DND-41 (cell line): ENCODE measurements at regions not wholly inside any gene's neighbourhood (a gene's known extent, or its start where the extent isn't known, plus 50 kb on each side); places are given as distances from the start of the nearest gene placed in this dataset.

Experiments
- ATAC-seq: fragments of 200-7000 bp; cut with Tn5 transposase; 3 replicates; pipeline ENCODE4 v1.9.1; 2021; ENCODE audit warnings: low read depth; ENCODE audit not compliant: insufficient read depth
- DNase-seq: peaks from one replicate; pipeline ENCODE4 v3.0.0-alpha.2; 2020
- H2AFZ ChIP-seq: 2 replicates; pipeline ENCODE4 v1.6.0; 2012; ENCODE audit warnings: low read depth, low read length
- H3K27ac ChIP-seq: 2 replicates; pipeline ENCODE4 v1.5.1; 2012; ENCODE audit warnings: low read length, inconsistent platforms
- H3K27me3 ChIP-seq: fragments of 200-600 bp; sonication (generic); 2 replicates; pipeline ENCODE4 v1.6.0; 2012; ENCODE audit warnings: low read length, mild to moderate bottlenecking, inconsistent platforms; ENCODE audit not compliant: insufficient read depth, poor library complexity
- H3K36me3 ChIP-seq: 2 replicates; pipeline ENCODE4 v1.5.1; 2012; ENCODE audit warnings: low read length, inconsistent platforms; ENCODE audit not compliant: insufficient read depth
- H3K4me1 ChIP-seq: 2 replicates; pipeline ENCODE4 v1.5.1; 2012; ENCODE audit warnings: mild to moderate bottlenecking, low read length; ENCODE audit not compliant: insufficient read depth
- H3K4me2 ChIP-seq: 2 replicates; pipeline ENCODE4 v1.6.0; 2012; ENCODE audit warnings: mild to moderate bottlenecking, moderate library complexity, low read length, inconsistent platforms; ENCODE audit not compliant: insufficient read depth
- H3K4me3 ChIP-seq, 2 experiments: fragments of 200-600 bp in 1 of 2; shearing (Covaris generic) in 1 of 2; 2 replicates each; pipeline ENCODE4 v1.5.1; 2012 to 2016; ENCODE audit warnings: inconsistent platforms in 2 of 2, low read length in 2 of 2, mild to moderate bottlenecking in 2 of 2, low read depth in 1 of 2, moderate library complexity in 1 of 2
- H3K79me2 ChIP-seq: 2 replicates; pipeline ENCODE4 v1.6.0; 2012; ENCODE audit warnings: low read length, inconsistent platforms; ENCODE audit not compliant: insufficient read depth
- H3K9ac ChIP-seq: 2 replicates; pipeline ENCODE4 v1.6.0; 2012; ENCODE audit warnings: low read depth, mild to moderate bottlenecking, inconsistent platforms, low read length, moderate library complexity
- H3K9me3 ChIP-seq: 2 replicates; pipeline ENCODE4 v1.5.1; 2012; ENCODE audit warnings: low read length, moderate library complexity, mild to moderate bottlenecking, inconsistent platforms; ENCODE audit not compliant: insufficient read depth, severe bottlenecking
- H4K20me1 ChIP-seq: 2 replicates; pipeline ENCODE4 v1.6.0; 2012; ENCODE audit warnings: low read length; ENCODE audit not compliant: insufficient read depth
- EZH2 ChIP-seq: IDR thresholded peaks from 3 replicates; pipeline ENCODE4 v1.6.1; 2012; ENCODE audit warnings: borderline replicate concordance, low read depth, mild to moderate bottlenecking, moderate library complexity, low read length, inconsistent platforms; ENCODE audit not compliant: severe bottlenecking
- TF ChIP-seq, protein P1 (sequence below): IDR thresholded peaks from 2 replicates; pipeline ENCODE4 v1.5.1; 2012; ENCODE audit warnings: borderline replicate concordance, low read length, moderate library complexity, mild to moderate bottlenecking; ENCODE audit not compliant: poor library complexity, severe bottlenecking; ENCODE audit errors: extremely low read depth

GRCh38 chr20:55269913-55270312 lies 735.4 kb downstream of the CBLN4 start:
- Histone ChIP-seq H3K27me3 (peaks cover 6% of the 10 kb centered on the region), H3K9me3 (no peaks in the 10 kb centered on the region), H2AFZ (no peak overlapping the region), H3K4me3 (no peak overlapping the region), H3K79me2 (no peaks in the 10 kb centered on the region), H4K20me1 (no peaks in the 10 kb centered on the region), H3K9ac (no peak overlapping the region), H3K36me3 (no peaks in the 10 kb centered on the region), H3K27ac (no peak overlapping the region), H3K4me1 (no peaks in the 10 kb centered on the region), H3K4me2 (no peak overlapping the region)
- DNase-seq = no peak
- TF ChIP-seq, protein P1, sequence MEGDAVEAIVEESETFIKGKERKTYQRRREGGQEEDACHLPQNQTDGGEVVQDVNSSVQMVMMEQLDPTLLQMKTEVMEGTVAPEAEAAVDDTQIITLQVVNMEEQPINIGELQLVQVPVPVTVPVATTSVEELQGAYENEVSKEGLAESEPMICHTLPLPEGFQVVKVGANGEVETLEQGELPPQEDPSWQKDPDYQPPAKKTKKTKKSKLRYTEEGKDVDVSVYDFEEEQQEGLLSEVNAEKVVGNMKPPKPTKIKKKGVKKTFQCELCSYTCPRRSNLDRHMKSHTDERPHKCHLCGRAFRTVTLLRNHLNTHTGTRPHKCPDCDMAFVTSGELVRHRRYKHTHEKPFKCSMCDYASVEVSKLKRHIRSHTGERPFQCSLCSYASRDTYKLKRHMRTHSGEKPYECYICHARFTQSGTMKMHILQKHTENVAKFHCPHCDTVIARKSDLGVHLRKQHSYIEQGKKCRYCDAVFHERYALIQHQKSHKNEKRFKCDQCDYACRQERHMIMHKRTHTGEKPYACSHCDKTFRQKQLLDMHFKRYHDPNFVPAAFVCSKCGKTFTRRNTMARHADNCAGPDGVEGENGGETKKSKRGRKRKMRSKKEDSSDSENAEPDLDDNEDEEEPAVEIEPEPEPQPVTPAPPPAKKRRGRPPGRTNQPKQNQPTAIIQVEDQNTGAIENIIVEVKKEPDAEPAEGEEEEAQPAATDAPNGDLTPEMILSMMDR = no peak
- TF ChIP-seq EZH2 = no peak
- no peak for ATAC-seq

DNA sequence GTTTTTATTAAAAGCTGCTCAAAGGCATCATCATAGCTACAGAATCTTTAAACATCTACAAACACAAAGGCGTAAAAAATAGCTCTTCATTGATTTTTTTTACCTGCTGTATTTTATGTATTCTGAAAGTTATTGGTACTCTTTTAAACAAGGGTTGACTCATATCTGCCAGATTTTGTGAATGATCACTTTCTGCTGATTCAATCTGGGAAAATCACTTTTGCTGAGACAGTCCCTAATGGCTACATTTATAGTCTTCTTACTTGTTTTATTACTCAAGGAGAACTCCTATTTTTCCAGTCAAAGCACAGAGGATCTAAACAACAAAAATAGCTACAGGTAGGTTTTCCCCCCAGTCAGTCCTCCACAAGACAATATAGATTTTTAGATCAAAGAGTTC lies 739.0 kb downstream of the CBLN4 start:
- Histone ChIP-seq H2AFZ (no peak overlapping the region), H3K4me3 (no peak overlapping the region), H3K4me2 (no peak overlapping the region), H3K9me3 (no peaks in the 10 kb centered on the region), H3K27me3 (peaks cover 6% of the 10 kb centered on the region), H3K36me3 (no peaks in the 10 kb centered on the region), H3K79me2 (no peaks in the 10 kb centered on the region), H4K20me1 (no peaks in the 10 kb centered on the region), H3K4me1 (no peaks in the 10 kb centered on the region), H3K9ac (no peak overlapping the region), H3K27ac (no peak overlapping the region)
- DNase-seq (no peak), ATAC-seq (no peak)
- TF ChIP-seq, protein P1 = no peak
- no peak for TF ChIP-seq EZH2

GRCh38 chr20:55264703-55265239 lies 740.5 kb downstream of the CBLN4 start:
- Histone ChIP-seq H2AFZ (no peak overlapping the region), H3K79me2 (no peaks in the 10 kb centered on the region), H3K36me3 (no peaks in the 10 kb centered on the region), H3K9me3 (no peaks in the 10 kb centered on the region), H3K9ac (no peak overlapping the region), H4K20me1 (no peaks in the 10 kb centered on the region), H3K4me1 (no peaks in the 10 kb centered on the region), H3K4me2 (no peak overlapping the region), H3K27me3 (peaks cover 3% of the 10 kb centered on the region), H3K27ac (no peak overlapping the region), H3K4me3 (no peak overlapping the region)
- ATAC-seq (no peak), DNase-seq (no peak)
- TF ChIP-seq, protein P1 = no peak
- TF ChIP-seq EZH2 = no peak

GRCh38 chr20:55258559-55258958 lies 746.8 kb downstream of the CBLN4 start:
- H3K27ac ChIP-seq = no peak overlapping the region
- no peaks in the 10 kb centered on the region for H3K9me3 ChIP-seq
- no peak for DNase-seq
- TF ChIP-seq EZH2 = no peak
- TF ChIP-seq, protein P1 = no peak
- no peak overlapping the region for H3K4me2 ChIP-seq
- no peaks in the 10 kb centered on the region for H3K27me3 ChIP-seq
- H3K79me2 ChIP-seq = no peaks in the 10 kb centered on the region
- H3K4me3 ChIP-seq = no peak overlapping the region
- ATAC-seq = no peak
- H3K36me3 ChIP-seq = no peaks in the 10 kb centered on the region
- no peak overlapping the region for H2AFZ ChIP-seq
- no peaks in the 10 kb centered on the region for H4K20me1 ChIP-seq
- H3K4me1 ChIP-seq = no peaks in the 10 kb centered on the region
- no peak overlapping the region for H3K9ac ChIP-seq
